ENCODE measurements at regions not wholly inside any gene's neighbourhood (a gene's known extent, or its start where the extent isn't known, plus 50 kb on each side); places are given as distances from the start of the nearest gene placed in this dataset.
"Not testable (repeated sequence)": the region's sequence is repeated elsewhere in the genome, so short reads cannot be mapped to it uniquely, and the experiment has no call there.

- H3K4me3 Mint-ChIP-seq; POLR2A ChIA-PET; H3K4me1 Mint-ChIP-seq (ENCODE audit: low read depth); CTCF ChIA-PET; H3K27me3 Mint-ChIP-seq; DNase-seq; H3K27ac Mint-ChIP-seq; intact Hi-C loops (cut with micrococcal nuclease): not testable (repeated sequence)
- H3K9me3 Mint-ChIP-seq = peaks cover 28% of the 10 kb centered on the region
- peaks cover 22% of the 10 kb centered on the region for H3K36me3 Mint-ChIP-seq
Measured at GRCh38 chr2:91422102-91422501, 2730.6 kb downstream of the RPIA start.

- DNase-seq; H3K4me3 Mint-ChIP-seq; H3K27ac Mint-ChIP-seq; POLR2A ChIA-PET; H3K36me3 Mint-ChIP-seq; intact Hi-C loops (cut with micrococcal nuclease); H3K27me3 Mint-ChIP-seq; H3K4me1 Mint-ChIP-seq (ENCODE audit: low read depth); CTCF ChIA-PET: not testable (repeated sequence)
- peaks cover 12% of the 10 kb centered on the region for H3K9me3 Mint-ChIP-seq
Measured at GRCh38 chr2:91427148-91427547, 2735.7 kb downstream of the RPIA start.

GRCh38 chr2:91441932-91442245 lies 2750.4 kb downstream of the RPIA start:
- CTCF ChIA-PET; H3K9me3 Mint-ChIP-seq; H3K36me3 Mint-ChIP-seq; DNase-seq; H3K4me3 Mint-ChIP-seq; H3K4me1 Mint-ChIP-seq (ENCODE audit: low read depth); intact Hi-C loops (cut with micrococcal nuclease); POLR2A ChIA-PET; H3K27ac Mint-ChIP-seq: not testable (repeated sequence)
- peaks cover 17% of the 10 kb centered on the region for H3K27me3 Mint-ChIP-seq

- Mint-ChIP-seq H3K27ac (no peak overlapping the region), H3K36me3 (peaks cover 5% of the 10 kb centered on the region), H3K4me1 (ENCODE audit: low read depth) (peaks cover 3% of the 10 kb centered on the region), H3K9me3 (peaks cover 5% of the 10 kb centered on the region), H3K4me3 (no peak overlapping the region), H3K27me3 (peaks cover 14% of the 10 kb centered on the region)
- CTCF ChIA-PET = no interaction called here
- intact Hi-C loops (cut with micrococcal nuclease) = no loop called here
- POLR2A ChIA-PET = no interaction called here
- peak; percentile 11 for DNase-seq
Measured at GRCh38 chr2:91442246-91442905, 2750.9 kb downstream of the RPIA start.

- H3K27me3 Mint-ChIP-seq = peaks cover 14% of the 10 kb centered on the region
- intact Hi-C loops (cut with micrococcal nuclease); H3K4me1 Mint-ChIP-seq (ENCODE audit: low read depth); H3K36me3 Mint-ChIP-seq; H3K27ac Mint-ChIP-seq; H3K9me3 Mint-ChIP-seq; CTCF ChIA-PET; H3K4me3 Mint-ChIP-seq; DNase-seq; POLR2A ChIA-PET: not testable (repeated sequence)
Measured at GRCh38 chr2:91442906-91443729, 2751.6 kb downstream of the RPIA start.

- H3K4me1 Mint-ChIP-seq (ENCODE audit: low read depth); POLR2A ChIA-PET; H3K9me3 Mint-ChIP-seq; H3K4me3 Mint-ChIP-seq; DNase-seq; CTCF ChIA-PET; H3K36me3 Mint-ChIP-seq; intact Hi-C loops (cut with micrococcal nuclease); H3K27ac Mint-ChIP-seq: not testable (repeated sequence)
- peaks cover 14% of the 10 kb centered on the region for H3K27me3 Mint-ChIP-seq
Measured at GRCh38 chr2:91443730-91444115, 2752.2 kb downstream of the RPIA start.

- H3K27me3 Mint-ChIP-seq = peaks cover 14% of the 10 kb centered on the region
- POLR2A ChIA-PET; H3K36me3 Mint-ChIP-seq; intact Hi-C loops (cut with micrococcal nuclease); H3K4me3 Mint-ChIP-seq; H3K27ac Mint-ChIP-seq; H3K4me1 Mint-ChIP-seq (ENCODE audit: low read depth); DNase-seq; CTCF ChIA-PET; H3K9me3 Mint-ChIP-seq: not testable (repeated sequence)
Measured at GRCh38 chr2:91445705-91446104, 2754.2 kb downstream of the RPIA start.

GRCh38 chr2:91446489-91446888 lies 2755.0 kb downstream of the RPIA start:
- H3K4me3 Mint-ChIP-seq; POLR2A ChIA-PET; H3K27ac Mint-ChIP-seq; DNase-seq; H3K9me3 Mint-ChIP-seq; H3K36me3 Mint-ChIP-seq; H3K4me1 Mint-ChIP-seq (ENCODE audit: low read depth); intact Hi-C loops (cut with micrococcal nuclease); CTCF ChIA-PET: not testable (repeated sequence)
- H3K27me3 Mint-ChIP-seq = peaks cover 17% of the 10 kb centered on the region

GRCh38 chr2:91446915-91447314 lies 2755.4 kb downstream of the RPIA start:
- intact Hi-C loops (cut with micrococcal nuclease); DNase-seq; CTCF ChIA-PET; H3K4me3 Mint-ChIP-seq; POLR2A ChIA-PET; H3K27ac Mint-ChIP-seq; H3K4me1 Mint-ChIP-seq (ENCODE audit: low read depth); H3K36me3 Mint-ChIP-seq: not testable (repeated sequence)
- Mint-ChIP-seq H3K27me3 (peaks cover 18% of the 10 kb centered on the region), H3K9me3 (peaks cover 10% of the 10 kb centered on the region)

- DNase-seq; CTCF ChIA-PET; H3K4me1 Mint-ChIP-seq (ENCODE audit: low read depth); H3K27ac Mint-ChIP-seq; intact Hi-C loops (cut with micrococcal nuclease); POLR2A ChIA-PET; H3K36me3 Mint-ChIP-seq; H3K4me3 Mint-ChIP-seq: not testable (repeated sequence)
- peaks cover 10% of the 10 kb centered on the region for H3K9me3 Mint-ChIP-seq
- H3K27me3 Mint-ChIP-seq = peaks cover 21% of the 10 kb centered on the region
Measured at GRCh38 chr2:91447508-91447907, 2756.0 kb downstream of the RPIA start.

- POLR2A ChIA-PET; H3K9me3 Mint-ChIP-seq; DNase-seq; H3K27ac Mint-ChIP-seq; CTCF ChIA-PET; H3K4me1 Mint-ChIP-seq (ENCODE audit: low read depth); H3K27me3 Mint-ChIP-seq; H3K36me3 Mint-ChIP-seq; H3K4me3 Mint-ChIP-seq; intact Hi-C loops (cut with micrococcal nuclease): not testable (repeated sequence)
Measured at GRCh38 chr2:91462292-91462691, 2770.8 kb downstream of the RPIA start.

GRCh38 chr2:91463007-91463406 lies 2771.5 kb downstream of the RPIA start:
- intact Hi-C loops (cut with micrococcal nuclease); H3K27me3 Mint-ChIP-seq: not testable (repeated sequence)

GRCh38 chr2:91466780-91467363 lies 2775.4 kb downstream of the RPIA start:
- H3K27me3 Mint-ChIP-seq; CTCF ChIA-PET; intact Hi-C loops (cut with micrococcal nuclease); H3K36me3 Mint-ChIP-seq; H3K9me3 Mint-ChIP-seq; POLR2A ChIA-PET; H3K4me3 Mint-ChIP-seq; H3K4me1 Mint-ChIP-seq (ENCODE audit: low read depth); H3K27ac Mint-ChIP-seq; DNase-seq: not testable (repeated sequence)

More at GRCh38 chr2:91463007-91463406, 2771.5 kb downstream of the RPIA start:
- POLR2A ChIA-PET; H3K4me3 Mint-ChIP-seq; H3K36me3 Mint-ChIP-seq; CTCF ChIA-PET; DNase-seq; H3K27ac Mint-ChIP-seq; H3K4me1 Mint-ChIP-seq (ENCODE audit: low read depth); H3K9me3 Mint-ChIP-seq: not testable (repeated sequence)

Measured in activated CD4-positive, alpha-beta memory T cell treated with anti-CD3 and anti-CD28 coated beads for 36 hours (primary cell).